Right atrium auricular region (tissue), 2 donors: ENCODE measurements at regions not wholly inside any gene's neighbourhood (a gene's known extent, or its start where the extent isn't known, plus 50 kb on each side); places are given as distances from the start of the nearest gene placed in this dataset.
"Not testable (repeated sequence)": the region's sequence is repeated elsewhere in the genome, so short reads cannot be mapped to it uniquely, and the experiment has no call there.

ENCODE experiments used
- DNase-seq: peaks from one replicate; pipeline ENCODE4 v3.0.0-alpha.2; 2019; ENCODE audit warnings: low spot score
- H3K27ac ChIP-seq, 2 donors: fragments of 200-600 bp; sonication (generic); 1 replicate in 1 of 2; 2 replicates in 1 of 2; pipeline ENCODE4 v1.5.1; 2016 to 2019
- H3K27me3 ChIP-seq, 2 donors: fragments of 200-600 bp; sonication (generic); one replicate each; pipeline versions ENCODE4 v1.5.1 to v1.6.0; 2017 to 2019
- H3K36me3 ChIP-seq: fragments of 200-600 bp; sonication (generic); one replicate; pipeline ENCODE4 v1.5.1; 2016
- H3K4me1 ChIP-seq, 2 donors: fragments of 200-600 bp; sonication (generic); one replicate each; pipeline versions ENCODE4 v1.5.1 to v1.6.0; 2017 to 2019
- H3K4me3 ChIP-seq, 2 donors: fragments of 200-600 bp; sonication (generic); 1 replicate in 1 of 2; 2 replicates in 1 of 2; pipeline ENCODE4 v1.5.1; 2017 to 2019; ENCODE audit warnings: mild to moderate bottlenecking in 1 of 2, moderate library complexity in 1 of 2
- H3K9me3 ChIP-seq, 2 donors: fragments of 200-600 bp; sonication (generic); one replicate each; pipeline ENCODE4 v1.5.1; 2019
- CTCF ChIP-seq, 2 donors: fragments of 200-600 bp; sonication (generic); IDR thresholded peaks; one replicate each; pipeline ENCODE4 v1.5.1; 2019; ENCODE audit warnings: antibody characterized with exemption in 2 of 2

GRCh38 chr16:63776437-63776836, 1345.4 kb downstream of the CDH11 start:
- Histone ChIP-seq H3K4me3 (no peak overlapping the region), H3K9me3 (no peaks in the 10 kb centered on the region), H3K27me3 (no peaks in the 10 kb centered on the region), H3K27ac (no peak overlapping the region), H3K36me3 (no peaks in the 10 kb centered on the region), H3K4me1 (no peaks in the 10 kb centered on the region)
- TF ChIP-seq CTCF (IDR thresholded peaks at IDR 0.05), result no peak
- no peak for DNase-seq

GRCh38 chr16:63776034-63776433, 1345.8 kb downstream of the CDH11 start:
- Histone ChIP-seq H3K9me3 (no peaks in the 10 kb centered on the region), H3K27ac (no peak overlapping the region), H3K27me3 (no peaks in the 10 kb centered on the region), H3K4me3 (no peak overlapping the region), H3K4me1 (no peaks in the 10 kb centered on the region), H3K36me3 (no peaks in the 10 kb centered on the region)
- no peak for TF ChIP-seq CTCF (IDR thresholded peaks at IDR 0.05)
- DNase-seq, result no peak

- Histone ChIP-seq H3K4me3 (no peak overlapping the region), H3K27me3 (no peaks in the 10 kb centered on the region), H3K9me3 (no peaks in the 10 kb centered on the region), H3K27ac (no peak overlapping the region), H3K4me1 (no peaks in the 10 kb centered on the region), H3K36me3 (no peaks in the 10 kb centered on the region)
- DNase-seq, result no peak
- TF ChIP-seq CTCF (IDR thresholded peaks at IDR 0.05), result no peak
Observed at GRCh38 chr16:63774302-63774701, 1347.6 kb downstream of the CDH11 start.

GRCh38 chr16:63769211-63769610, 1352.7 kb downstream of the CDH11 start:
- H3K27me3 ChIP-seq, result no peaks in the 10 kb centered on the region
- no peaks in the 10 kb centered on the region for H3K4me1 ChIP-seq
- no peak for DNase-seq
- no peaks in the 10 kb centered on the region for H3K9me3 ChIP-seq
- H3K27ac ChIP-seq, result no peak overlapping the region
- H3K36me3 ChIP-seq, result no peaks in the 10 kb centered on the region
- no peak overlapping the region for H3K4me3 ChIP-seq
- no peak for TF ChIP-seq CTCF (IDR thresholded peaks at IDR 0.05)

GRCh38 chr16:63760246-63760645, 1361.6 kb downstream of the CDH11 start:
- H3K9me3 ChIP-seq, DNase-seq, H3K36me3 ChIP-seq, H3K27ac ChIP-seq, H3K27me3 ChIP-seq, H3K4me1 ChIP-seq, H3K4me3 ChIP-seq: not testable (repeated sequence)

GRCh38 chr16:63752347-63752746, 1369.5 kb downstream of the CDH11 start:
- Histone ChIP-seq H3K9me3 (no peaks in the 10 kb centered on the region), H3K27me3 (no peaks in the 10 kb centered on the region), H3K4me3 (no peak overlapping the region), H3K4me1 (no peaks in the 10 kb centered on the region), H3K27ac (no peak overlapping the region), H3K36me3 (no peaks in the 10 kb centered on the region)
- no peak for TF ChIP-seq CTCF (IDR thresholded peaks at IDR 0.05)
- no peak for DNase-seq
